Uterus (tissue), 3 donors: ENCODE measurements at regions not wholly inside any gene's neighbourhood (a gene's known extent, or its start where the extent isn't known, plus 50 kb on each side); places are given as distances from the start of the nearest gene placed in this dataset.

Experiments
- DNase-seq, 2 donors: peaks; one replicate each; pipeline ENCODE4 v3.0.0-alpha.2; 2019 to 2020
- H3K27ac ChIP-seq, 2 donors: fragments of 200-600 bp; sonication (generic); 1 replicate in 1 of 2; 2 replicates in 1 of 2; pipeline ENCODE4 v1.5.1; 2016 to 2018
- H3K27me3 ChIP-seq, 2 donors: fragments of 200-600 bp; sonication (generic); one replicate each; pipeline ENCODE4 v1.5.1; 2018 to 2019; ENCODE audit warnings: control low read depth in 1 of 2
- H3K36me3 ChIP-seq, 2 donors: fragments of 200-600 bp; sonication (generic); one replicate each; pipeline ENCODE4 v1.5.1; 2019; ENCODE audit warnings: control low read depth in 1 of 2
- H3K4me1 ChIP-seq, 2 donors: fragments of 200-600 bp; sonication (generic); one replicate each; pipeline ENCODE4 v1.5.1; 2018 to 2019; ENCODE audit warnings: control low read depth in 1 of 2
- H3K4me3 ChIP-seq, 2 donors: fragments of 200-600 bp; sonication (generic); 1 replicate in 1 of 2; 2 replicates in 1 of 2; pipeline ENCODE4 v1.5.1; 2018 to 2019; ENCODE audit warnings: mild to moderate bottlenecking in 1 of 2
- H3K9me3 ChIP-seq, 2 donors: fragments of 200-600 bp; sonication (generic); one replicate each; pipeline ENCODE4 v1.5.1; 2019; ENCODE audit warnings: control low read depth in 1 of 2
- CTCF ChIP-seq, 4 experiments: fragments of 200-600 bp in 2 of 4; fragments of 450-650 bp in 2 of 4; sonication (generic) in 2 of 4; IDR thresholded peaks; one replicate each; pipeline ENCODE4 v1.5.1; 2016 to 2019; ENCODE audit warnings: antibody characterized with exemption in 4 of 4, mild to moderate bottlenecking in 2 of 4, moderate library complexity in 1 of 4
- POLR2A ChIP-seq, 2 donors: fragments of 450-650 bp; IDR thresholded peaks; one replicate each; pipeline ENCODE4 v1.6.1; 2016; ENCODE audit warnings: antibody characterized with exemption in 2 of 2, mild to moderate bottlenecking in 1 of 2, moderate library complexity in 1 of 2
- intact Hi-C: fragments of 100-400 bp; cut with DNase I; formaldehyde crosslinking; loops from one replicate; pipeline ENCODE4 v1.15.1; 2023; ENCODE audit warnings: low total_unique reads
- donor health status: DM: yes; HTN: yes; CAD: no.

GRCh38 chr4:28167411-28167810 is 1306.8 kb downstream of the STIM2 start:
- intact Hi-C loops = no loop called here
- Histone ChIP-seq H3K27ac (no peak overlapping the region), H3K4me3 (no peak overlapping the region), H3K4me1 (no peaks in the 10 kb centered on the region), H3K36me3 (no peaks in the 10 kb centered on the region), H3K9me3 (no peaks in the 10 kb centered on the region), H3K27me3 (no peaks in the 10 kb centered on the region)
- no peak for TF ChIP-seq POLR2A (IDR thresholded peaks at IDR 0.05)
- TF ChIP-seq CTCF (IDR thresholded peaks at IDR 0.05) = no peak
- no peak for DNase-seq

GRCh38 chr4:28176942-28177341 is 1316.3 kb downstream of the STIM2 start:
- Histone ChIP-seq H3K27me3 (no peaks in the 10 kb centered on the region), H3K4me3 (no peak overlapping the region), H3K9me3 (no peaks in the 10 kb centered on the region), H3K27ac (no peak overlapping the region), H3K36me3 (no peaks in the 10 kb centered on the region), H3K4me1 (no peaks in the 10 kb centered on the region)
- intact Hi-C loops = no loop called here
- TF ChIP-seq CTCF (IDR thresholded peaks at IDR 0.05) (no peak), POLR2A (IDR thresholded peaks at IDR 0.05) (no peak)
- no peak for DNase-seq

- Histone ChIP-seq H3K9me3 (no peaks in the 10 kb centered on the region), H3K4me3 (no peak overlapping the region), H3K27me3 (no peaks in the 10 kb centered on the region), H3K4me1 (no peaks in the 10 kb centered on the region), H3K36me3 (no peaks in the 10 kb centered on the region), H3K27ac (no peak overlapping the region)
- TF ChIP-seq CTCF (IDR thresholded peaks at IDR 0.05) (no peak), POLR2A (IDR thresholded peaks at IDR 0.05) (no peak)
- DNase-seq = no peak
- intact Hi-C loops = no loop called here
Measured at GRCh38 chr4:28177641-28178040, 1317.0 kb downstream of the STIM2 start.

GRCh38 chr4:28179126-28179525 is 1318.5 kb downstream of the STIM2 start:
- no peaks in the 10 kb centered on the region for H3K36me3 ChIP-seq
- H3K4me1 ChIP-seq = no peaks in the 10 kb centered on the region
- no peak overlapping the region for H3K27ac ChIP-seq
- TF ChIP-seq POLR2A (IDR thresholded peaks at IDR 0.05) (no peak), CTCF (IDR thresholded peaks at IDR 0.05) (no peak)
- H3K9me3 ChIP-seq = no peaks in the 10 kb centered on the region
- intact Hi-C loops = no loop called here
- no peaks in the 10 kb centered on the region for H3K27me3 ChIP-seq
- no peak overlapping the region for H3K4me3 ChIP-seq
- DNase-seq = no peak

GRCh38 chr4:28209371-28209924 is 1348.8 kb downstream of the STIM2 start:
- intact Hi-C loops = no loop called here
- Histone ChIP-seq H3K4me3 (no peak overlapping the region), H3K36me3 (no peaks in the 10 kb centered on the region), H3K27ac (no peak overlapping the region), H3K27me3 (no peaks in the 10 kb centered on the region), H3K9me3 (no peaks in the 10 kb centered on the region), H3K4me1 (no peaks in the 10 kb centered on the region)
- TF ChIP-seq CTCF (IDR thresholded peaks at IDR 0.05) (no peak), POLR2A (IDR thresholded peaks at IDR 0.05) (no peak)
- DNase-seq = no peak
